ENCODE measurements at regions not wholly inside any gene's neighbourhood (a gene's known extent, or its start where the extent isn't known, plus 50 kb on each side); places are given as distances from the start of the nearest gene placed in this dataset.
"Not testable (repeated sequence)": the region's sequence is repeated elsewhere in the genome, so short reads cannot be mapped to it uniquely, and the experiment has no call there.

DNA sequence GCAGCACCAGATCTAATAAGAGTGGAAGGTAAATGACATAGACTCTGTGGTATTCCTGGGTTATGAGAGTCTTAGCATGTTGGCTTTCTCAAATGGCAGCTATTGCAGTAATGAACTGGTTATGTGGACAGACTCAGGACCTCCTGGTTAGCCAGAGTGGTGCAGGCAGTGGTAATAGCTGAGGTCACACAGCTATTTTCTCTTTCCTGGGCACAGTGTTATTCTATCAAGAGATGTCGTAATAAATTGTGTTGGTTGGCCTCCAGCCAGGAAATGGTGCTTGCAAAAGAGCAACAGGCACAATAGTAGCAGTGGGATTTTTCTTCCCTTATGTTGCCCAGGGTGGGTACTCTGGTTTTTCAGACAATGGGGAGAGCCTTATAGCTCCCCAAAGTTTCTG, 279.2 kb upstream of the FGF16 start:
- DNase-seq, result no peak

GRCh38 chrX:77174680-77175519, 272.3 kb upstream of the FGF16 start:
- DNase-seq, result no peak

DNA sequence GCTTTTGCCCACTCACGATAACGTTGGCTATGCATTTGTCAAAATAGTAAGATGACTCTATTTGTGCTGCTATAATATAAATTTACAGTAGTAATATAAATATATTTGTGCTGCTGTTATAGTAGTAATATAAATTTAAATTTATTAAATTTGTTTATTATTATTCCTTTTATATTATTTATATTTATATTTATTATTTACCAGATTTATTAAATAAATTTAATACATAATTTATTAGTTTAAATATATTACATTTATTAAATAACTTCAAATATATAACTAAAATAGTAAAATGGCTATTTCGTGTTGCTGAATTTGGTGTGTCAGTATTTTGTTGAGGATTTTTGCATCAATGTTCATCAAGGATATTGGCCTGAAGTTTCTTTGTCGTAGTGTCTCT, 246.5 kb upstream of the FGF16 start:
- no peak for DNase-seq

- no peak for DNase-seq
Observed at GRCh38 chrX:77223046-77223445, 224.1 kb upstream of the FGF16 start.

DNA sequence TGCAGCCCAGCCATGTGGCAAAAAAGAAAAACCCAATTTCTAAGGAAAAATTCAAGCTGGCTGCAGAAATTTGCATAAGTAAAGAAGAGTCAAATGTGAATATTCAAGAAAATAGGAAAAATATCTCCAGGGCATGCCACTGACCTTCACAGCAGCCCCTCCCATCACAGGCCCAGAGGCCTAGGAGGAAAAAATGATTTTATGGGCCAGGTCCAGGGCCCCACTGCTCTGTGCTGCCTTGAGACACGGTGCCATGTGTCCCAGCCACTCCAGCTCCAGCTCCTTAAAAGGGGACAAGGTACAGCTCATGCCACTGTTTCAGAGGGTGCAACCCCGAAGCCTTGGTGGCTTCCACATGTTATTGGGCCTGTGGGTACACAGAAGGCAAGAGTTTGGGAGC, 182.7 kb upstream of the FGF16 start:
- DNase-seq, result no peak

- DNase-seq, result no peak
Observed at GRCh38 chrX:77275392-77275791, 171.8 kb upstream of the FGF16 start.

- DNase-seq, result no peak
Observed at GRCh38 chrX:77276742-77277141, 170.4 kb upstream of the FGF16 start.

DNA sequence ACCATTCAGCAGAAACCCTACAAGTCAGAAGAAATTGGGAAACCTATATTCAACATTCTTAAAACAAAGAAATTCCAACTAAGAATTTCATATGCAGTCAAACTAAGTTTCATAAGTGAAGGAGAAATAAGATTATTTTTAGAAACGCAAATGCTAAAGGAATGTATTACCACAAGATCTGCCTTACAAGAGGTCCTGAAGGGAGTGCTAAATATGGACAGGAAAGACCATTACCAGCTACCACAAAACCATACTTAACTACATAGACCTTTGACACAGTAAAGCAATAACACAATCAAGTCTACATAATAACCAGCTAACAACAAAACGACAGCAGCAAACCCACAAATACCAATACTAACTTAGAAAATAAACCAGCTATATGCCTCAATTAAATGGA, 169.3 kb upstream of the FGF16 start:
- no peak for DNase-seq

DNA sequence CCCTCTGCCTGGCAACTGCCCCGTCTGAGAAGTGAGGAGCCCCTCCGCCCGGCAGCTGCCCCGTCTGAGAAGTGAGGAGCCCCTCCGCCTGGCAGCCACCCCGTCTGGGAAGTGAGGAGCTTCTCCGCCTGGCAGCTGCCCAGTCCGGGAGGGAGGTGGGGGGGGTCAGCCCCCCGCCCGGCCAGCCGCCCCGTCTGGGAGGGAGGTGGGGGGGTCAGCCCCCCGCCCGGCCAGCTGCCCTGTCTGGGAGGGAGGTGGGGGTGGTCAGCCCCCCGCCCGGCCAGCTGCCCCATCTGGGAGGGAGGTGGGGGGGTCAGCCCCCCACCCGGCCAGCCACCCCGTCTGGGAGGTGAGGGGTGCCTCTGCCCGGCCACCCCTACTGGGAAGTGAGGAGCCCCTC, 167.8 kb upstream of the FGF16 start:
- not testable (repeated sequence) for DNase-seq

DNA sequence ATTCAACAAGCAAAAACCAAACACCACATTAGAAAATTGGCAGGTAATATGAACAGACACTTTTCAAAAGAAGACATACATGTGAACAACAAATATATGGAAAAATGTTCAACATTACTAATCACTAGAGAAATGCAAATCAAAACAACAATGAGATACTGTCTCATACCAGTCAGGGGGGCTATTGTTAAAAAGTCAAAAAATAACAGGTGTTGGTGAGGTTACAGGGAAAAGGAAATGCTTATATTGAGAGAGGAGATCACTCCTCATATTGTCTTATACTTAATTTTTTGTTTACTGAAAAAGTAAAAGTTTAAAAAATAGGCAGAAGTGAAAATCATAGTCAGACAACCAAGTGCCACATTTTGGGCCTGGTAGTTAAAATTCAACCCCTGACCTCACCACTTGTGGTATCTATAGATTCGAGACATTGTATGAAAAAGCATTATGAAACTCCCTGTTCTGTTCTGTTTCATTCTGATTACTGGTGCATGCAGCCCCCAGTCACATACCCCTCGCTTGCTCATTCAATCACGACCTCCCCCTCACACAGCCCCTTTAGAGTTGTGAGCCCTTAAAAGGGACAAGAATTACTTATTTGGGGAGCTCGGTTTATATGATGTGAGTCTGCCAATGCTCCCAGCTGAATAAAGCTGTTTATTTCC, 153.7 kb upstream of the FGF16 start:
- no peak for DNase-seq

- DNase-seq, result no peak
Observed at GRCh38 chrX:77298296-77298695, 148.9 kb upstream of the FGF16 start.

DNA sequence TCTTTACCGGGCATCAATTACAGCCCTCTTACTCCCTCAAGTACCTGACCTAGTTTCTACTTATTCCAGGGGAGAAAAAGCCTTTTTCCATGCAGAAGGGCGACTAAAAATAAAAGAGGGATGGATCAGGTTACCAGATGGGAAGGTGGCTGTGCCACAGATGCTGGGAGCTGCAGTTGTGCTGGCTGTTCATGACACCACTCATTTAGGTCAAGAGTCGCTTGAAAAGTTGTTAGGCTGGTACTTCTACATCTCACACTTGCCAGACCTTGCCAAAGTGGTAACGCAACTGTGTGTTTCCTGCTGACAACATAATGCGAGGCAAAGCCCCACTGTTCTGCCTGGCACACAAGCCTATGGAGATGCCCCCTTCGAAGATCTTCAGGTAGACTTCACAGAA, 148.4 kb upstream of the FGF16 start:
- no peak for DNase-seq

DNA sequence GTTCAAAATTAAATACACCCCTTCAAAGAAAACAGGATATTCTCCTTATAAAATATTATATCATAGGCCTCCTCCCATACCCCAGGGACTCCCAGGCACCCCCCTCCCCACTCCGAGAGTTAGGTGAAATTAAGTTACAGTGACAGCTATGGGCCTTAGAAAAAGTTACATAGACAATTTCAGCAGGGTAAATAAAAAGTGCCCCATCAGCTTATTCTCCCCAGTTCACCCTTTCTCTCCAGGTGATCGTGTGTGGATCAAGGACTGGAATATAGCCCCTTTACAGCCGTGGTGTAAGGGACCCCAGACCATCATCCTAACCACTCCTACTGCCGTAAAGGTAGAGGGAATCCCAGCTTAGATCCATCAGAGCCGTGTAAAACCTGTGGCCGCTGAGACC, 147.6 kb upstream of the FGF16 start:
- no peak for DNase-seq

- no peak for DNase-seq
Observed at GRCh38 chrX:77342004-77342403, 105.2 kb upstream of the FGF16 start.

- no peak for DNase-seq
Observed at GRCh38 chrX:77346859-77347258, 100.3 kb upstream of the FGF16 start.

GRCh38 chrX:77347572-77347971, 99.6 kb upstream of the FGF16 start:
- DNase-seq, result no peak

DNA sequence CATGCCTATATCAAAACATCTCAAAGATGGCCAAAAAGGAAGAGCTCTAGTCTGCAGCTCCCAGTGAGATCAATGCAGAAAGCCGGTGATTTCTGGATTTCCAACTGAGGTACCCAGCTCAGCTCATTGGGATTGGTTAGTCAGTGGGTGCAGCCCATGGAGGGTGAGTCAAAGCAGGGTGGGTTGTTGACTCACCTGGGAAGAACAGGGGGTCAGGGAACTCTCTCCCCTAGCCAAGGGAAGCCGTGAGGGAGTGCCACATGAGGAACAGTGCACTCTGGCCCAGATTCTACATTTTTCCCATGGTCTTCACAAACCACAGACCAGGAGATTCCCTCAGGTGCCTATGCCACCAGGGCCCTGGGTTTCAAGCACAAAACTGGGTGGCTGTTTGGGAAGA, 57.3 kb upstream of the FGF16 start:
- no peak for DNase-seq

GRCh38 chrX:77390365-77390764, 56.8 kb upstream of the FGF16 start:
- DNase-seq, result not testable (repeated sequence)

DNA sequence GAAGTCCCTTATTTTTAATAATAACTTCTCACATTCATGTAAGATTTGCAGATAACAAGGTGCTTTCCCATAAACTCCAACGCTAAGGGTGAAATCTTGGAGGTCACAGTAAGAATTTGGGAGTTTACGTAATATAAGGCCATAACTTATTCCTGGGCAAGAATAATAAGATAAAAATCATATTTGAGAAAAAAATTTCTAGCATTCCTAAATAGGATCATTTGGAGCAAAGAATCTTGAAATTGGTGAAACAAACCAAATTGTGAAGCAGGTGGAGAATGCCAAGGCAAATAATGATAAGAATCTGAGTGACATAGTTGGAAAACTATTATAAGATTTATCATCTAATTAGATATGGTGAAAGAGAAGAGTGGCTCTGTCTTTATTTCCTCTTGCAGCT, 50.4 kb upstream of the FGF16 start:
- no peak for DNase-seq
